Amniotic stem cell (primary cell): ENCODE measurements at regions not wholly inside any gene's neighbourhood (a gene's known extent, or its start where the extent isn't known, plus 50 kb on each side); places are given as distances from the start of the nearest gene placed in this dataset.
"Not testable (repeated sequence)": the region's sequence is repeated elsewhere in the genome, so short reads cannot be mapped to it uniquely, and the experiment has no call there.

Experiments used
- DNase-seq: peaks from one replicate; lab custom pipeline; 2025; lab: John Stamatoyannopoulos, UW

DNA sequence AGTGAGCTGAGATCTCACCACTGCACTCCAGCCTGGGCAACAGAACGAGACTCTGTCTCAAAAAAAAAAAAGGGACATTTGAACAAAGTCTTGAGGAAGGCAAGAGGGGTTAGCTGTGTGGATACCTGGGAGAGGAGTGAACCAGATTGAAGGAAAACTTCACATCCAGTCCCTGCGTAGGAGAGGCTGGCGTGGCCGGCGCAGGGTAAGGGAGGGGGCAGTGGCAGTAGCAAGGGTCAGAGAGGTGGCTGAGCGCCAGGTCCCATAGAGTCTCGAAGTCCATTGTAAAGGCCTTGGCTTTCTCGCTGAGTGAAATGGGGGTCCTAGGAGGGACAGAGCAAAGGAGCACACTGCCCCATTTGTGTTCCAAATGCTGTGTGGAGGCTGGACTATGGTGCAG lies 171.8 kb upstream of the WSCD1 start:
- DNase-seq = no peak

- DNase-seq = no peak
Measured at GRCh38 chr17:5899496-5900195, 170.5 kb upstream of the WSCD1 start.

- no peak for DNase-seq
Measured at GRCh38 chr17:5901731-5902130, 168.4 kb upstream of the WSCD1 start.

DNA sequence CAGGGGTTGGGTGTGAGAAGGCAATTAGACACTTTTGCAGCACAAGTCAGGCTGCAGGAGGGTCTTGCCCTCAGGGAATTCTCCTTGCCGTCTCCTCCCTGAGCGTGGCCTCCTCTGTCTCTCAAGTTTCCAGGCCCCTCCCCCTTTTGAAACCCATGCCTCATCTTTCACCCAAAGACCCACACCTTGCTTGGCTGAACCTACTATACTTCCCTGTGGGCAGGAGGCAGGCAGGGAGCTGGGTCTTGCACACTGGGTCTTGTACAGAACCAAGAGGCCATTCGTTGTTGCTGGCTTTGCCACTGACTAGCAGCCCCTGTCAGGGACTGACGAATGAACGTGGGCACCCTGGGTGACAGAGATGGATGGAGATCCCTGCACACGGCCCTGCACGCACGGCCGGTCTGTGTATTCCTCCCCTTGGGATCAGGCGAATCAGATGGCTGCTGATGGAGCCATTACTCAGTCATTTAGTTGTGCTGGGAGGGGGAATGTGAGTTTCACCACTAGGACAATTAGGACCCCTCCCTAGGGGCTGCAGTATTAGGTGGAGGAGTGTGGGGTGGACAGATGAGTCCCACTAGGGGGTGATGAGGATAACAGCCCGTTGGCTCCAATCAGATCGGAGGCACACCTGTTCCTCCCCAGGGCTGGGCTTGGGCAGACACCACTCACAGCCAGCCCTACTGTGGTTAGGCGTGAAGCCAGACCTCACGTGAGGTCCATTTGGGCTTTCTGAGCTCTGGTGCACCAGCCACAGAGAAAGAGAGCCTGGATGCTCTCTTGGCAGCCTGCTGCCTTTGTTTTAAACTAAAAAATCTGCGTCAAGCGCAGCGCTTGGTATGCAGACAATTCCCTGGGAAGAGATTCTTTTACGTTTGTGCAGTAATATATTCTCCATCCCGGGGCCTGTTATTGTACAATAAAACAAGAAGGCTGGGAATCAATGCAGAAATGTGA lies 167.7 kb upstream of the WSCD1 start:
- DNase-seq = no peak

GRCh38 chr17:5911919-5912318 lies 158.3 kb upstream of the WSCD1 start:
- DNase-seq = no peak

DNA sequence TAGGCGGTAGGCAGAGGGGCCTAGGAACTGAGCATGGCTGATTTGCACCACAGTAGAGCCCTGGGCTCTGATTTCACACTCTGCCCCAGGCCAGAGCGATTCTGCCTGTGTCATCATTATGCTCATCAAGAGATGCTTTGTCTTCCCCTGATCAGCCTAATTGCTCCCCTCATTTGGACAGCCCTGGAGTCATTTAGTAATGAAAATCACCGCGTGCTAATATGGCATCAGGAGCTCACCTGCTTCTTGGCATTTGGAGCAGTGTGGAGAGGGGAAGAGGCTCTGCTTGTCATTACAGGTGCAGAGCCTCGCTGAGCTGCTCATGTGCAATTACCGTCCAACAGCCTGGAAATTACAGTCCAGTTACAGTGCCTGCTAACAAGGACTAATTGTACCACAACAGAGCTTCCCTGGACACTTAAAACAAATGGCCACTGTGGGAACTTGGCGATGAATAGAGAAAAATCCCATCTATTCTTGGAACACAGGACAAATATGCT lies 157.1 kb upstream of the WSCD1 start:
- DNase-seq = no peak

GRCh38 chr17:5913641-5914040 lies 156.5 kb upstream of the WSCD1 start:
- no peak for DNase-seq

- no peak for DNase-seq
Measured at GRCh38 chr17:5915337-5915736, 154.8 kb upstream of the WSCD1 start.

DNA sequence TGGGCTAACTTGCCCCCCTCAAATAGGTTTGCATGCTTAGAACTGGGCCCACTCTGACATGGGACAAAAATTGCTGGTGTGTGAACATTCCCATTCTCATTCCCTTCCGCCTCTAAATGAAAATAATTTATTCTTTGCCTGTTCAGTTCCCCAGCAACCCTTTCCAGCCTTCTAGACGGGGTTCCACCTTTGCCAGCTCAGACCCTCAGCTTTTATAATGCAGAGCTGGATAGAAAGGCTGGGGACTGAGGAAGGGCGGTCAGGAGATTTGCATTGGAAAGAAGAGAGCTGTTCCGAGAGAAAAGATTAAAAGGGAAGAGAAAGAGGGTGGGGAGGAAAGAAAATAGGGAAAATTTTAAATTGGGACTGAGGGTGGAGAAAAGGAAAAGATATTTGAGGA lies 151.1 kb upstream of the WSCD1 start:
- DNase-seq = no peak

GRCh38 chr17:5921512-5922282 lies 148.5 kb upstream of the WSCD1 start:
- no peak for DNase-seq

DNA sequence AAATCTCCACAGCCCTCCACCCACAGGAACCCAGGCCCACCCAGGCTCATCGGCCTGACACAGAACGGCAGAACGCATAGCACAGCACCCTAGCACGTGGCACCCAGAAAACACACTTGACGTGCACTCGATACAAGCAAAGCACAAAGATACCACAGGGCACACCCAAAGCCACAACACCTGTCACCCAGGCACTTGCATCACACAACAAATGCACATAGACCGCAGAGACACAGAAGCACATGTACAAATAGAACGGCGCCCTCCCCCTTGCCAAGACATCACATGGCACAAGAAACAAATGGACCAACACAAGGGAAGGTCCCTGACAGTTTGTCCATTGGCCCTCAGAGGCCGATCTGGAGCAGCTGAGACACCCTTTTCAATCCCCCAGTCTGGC lies 147.7 kb upstream of the WSCD1 start:
- DNase-seq = no peak

GRCh38 chr17:5929721-5930120 lies 140.5 kb upstream of the WSCD1 start:
- DNase-seq = no peak

DNA sequence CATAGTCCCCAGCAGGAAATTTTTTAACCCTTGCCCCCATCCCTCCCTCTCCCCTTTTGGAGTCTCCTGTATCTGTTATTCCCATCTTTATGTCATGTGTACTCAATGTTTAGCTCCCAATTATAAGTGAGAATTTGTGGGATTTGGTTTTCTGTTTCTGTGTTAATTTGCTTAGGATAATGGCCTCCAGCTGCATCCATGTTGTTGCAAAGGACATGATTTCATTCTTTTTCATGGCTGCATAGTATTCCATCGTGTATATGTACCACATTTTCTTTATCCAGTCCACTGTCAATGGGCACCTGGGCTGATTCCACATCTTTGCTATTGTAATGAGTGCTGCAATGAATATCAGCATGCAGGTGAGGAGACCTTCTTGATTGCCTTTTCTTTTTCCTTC lies 139.6 kb upstream of the WSCD1 start:
- not testable (repeated sequence) for DNase-seq

GRCh38 chr17:5931616-5932015 lies 138.6 kb upstream of the WSCD1 start:
- DNase-seq = no peak

DNA sequence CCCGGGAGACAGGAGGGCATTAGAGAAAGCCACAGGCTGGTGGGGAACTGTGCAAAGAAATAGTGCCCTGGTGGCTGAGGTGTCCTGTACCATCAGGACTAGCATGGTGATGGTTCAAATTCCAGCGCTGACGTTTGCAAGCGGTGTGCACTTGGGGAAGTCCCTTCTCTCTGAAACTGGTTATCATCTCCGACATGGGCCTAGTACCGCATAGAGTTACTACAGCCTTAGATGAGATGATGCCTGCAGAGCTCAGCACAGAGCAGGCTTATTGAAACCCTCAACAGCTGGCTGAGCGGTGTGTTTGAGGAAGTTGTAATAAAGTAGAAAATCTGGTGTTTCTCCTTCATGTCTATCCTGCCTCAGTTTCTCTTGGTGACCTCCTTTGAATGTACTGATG lies 136.7 kb upstream of the WSCD1 start:
- DNase-seq = no peak

DNA sequence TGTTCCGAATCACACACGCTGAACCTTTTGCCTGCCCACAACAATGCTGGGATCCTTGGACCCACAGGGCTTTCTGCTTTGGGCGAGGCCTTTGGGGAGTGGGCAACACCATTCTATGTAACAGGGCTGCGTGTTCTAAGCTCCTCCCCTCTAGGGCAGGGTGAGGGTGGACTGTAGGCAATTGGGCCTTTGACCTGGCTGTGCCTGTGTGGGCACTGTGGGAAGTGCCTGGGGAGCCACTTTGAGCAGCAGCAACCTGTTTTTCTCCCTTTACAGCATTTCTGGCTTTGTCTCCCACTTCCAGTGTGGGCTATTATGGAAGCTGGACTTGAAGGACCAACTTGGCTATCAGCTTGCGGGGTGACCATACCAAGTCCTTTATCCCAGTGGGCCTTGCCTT lies 128.9 kb upstream of the WSCD1 start:
- no peak for DNase-seq

DNA sequence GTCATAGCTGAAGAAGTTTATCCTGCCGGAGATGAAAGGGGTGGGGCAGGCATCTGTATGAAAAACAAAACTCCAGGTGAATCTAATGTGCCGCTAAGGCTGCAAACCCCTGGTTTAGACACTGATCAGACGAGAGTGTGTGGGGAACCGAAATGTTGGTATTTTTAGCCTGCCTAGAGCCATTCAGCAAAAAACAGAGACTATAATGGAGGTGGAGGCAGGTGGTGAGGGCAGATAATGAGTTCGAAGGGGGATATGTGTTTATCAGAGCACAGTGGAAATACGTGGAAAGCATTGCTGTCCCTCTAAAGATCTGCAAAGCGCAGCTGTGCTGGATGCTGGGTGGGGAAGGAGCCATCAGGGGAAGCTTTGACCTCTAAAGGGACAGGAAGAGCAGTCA lies 127.5 kb upstream of the WSCD1 start:
- no peak for DNase-seq

- DNase-seq = no peak
Measured at GRCh38 chr17:5943232-5943631, 126.9 kb upstream of the WSCD1 start.

DNA sequence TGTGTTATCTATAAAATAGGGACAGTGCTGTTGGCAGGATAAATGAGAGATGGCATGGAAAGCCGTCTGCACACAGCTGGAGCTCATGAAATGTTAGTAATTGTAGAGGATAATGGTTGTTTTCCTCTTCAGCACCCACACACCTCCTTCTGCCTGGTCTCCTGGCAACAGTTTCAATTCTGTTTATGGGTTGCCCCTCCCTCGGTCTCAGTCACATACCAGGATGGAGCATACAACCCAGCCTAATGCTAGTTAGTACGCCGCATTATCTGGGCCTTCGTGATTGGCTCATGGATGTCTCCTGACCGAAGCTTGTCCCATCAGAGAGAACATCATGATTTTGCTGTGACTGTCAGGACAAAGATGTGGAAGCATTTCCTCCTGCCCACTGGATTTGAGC lies 126.2 kb upstream of the WSCD1 start:
- DNase-seq = no peak

- DNase-seq = no peak
Measured at GRCh38 chr17:5947701-5948180, 122.4 kb upstream of the WSCD1 start.

DNA sequence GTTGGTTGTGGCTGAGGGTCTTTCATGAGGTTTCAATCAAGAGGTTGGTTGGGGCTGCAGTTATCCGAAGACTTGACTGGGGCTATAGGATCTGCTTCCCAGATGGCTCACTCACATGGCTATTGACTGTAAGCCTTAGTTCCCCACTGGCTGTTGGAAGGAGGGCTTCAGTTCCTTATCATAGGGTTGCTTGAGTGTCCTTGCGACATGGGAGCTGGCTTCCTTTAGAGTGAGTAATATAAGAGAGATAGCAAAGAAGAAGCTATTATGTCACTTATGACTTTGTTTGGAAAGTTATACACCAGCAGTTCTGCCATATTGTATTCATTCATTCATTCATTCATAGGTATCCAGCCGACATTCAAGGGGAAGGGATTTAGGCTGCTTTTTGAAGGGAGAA lies 121.4 kb upstream of the WSCD1 start:
- DNase-seq = no peak

DNA sequence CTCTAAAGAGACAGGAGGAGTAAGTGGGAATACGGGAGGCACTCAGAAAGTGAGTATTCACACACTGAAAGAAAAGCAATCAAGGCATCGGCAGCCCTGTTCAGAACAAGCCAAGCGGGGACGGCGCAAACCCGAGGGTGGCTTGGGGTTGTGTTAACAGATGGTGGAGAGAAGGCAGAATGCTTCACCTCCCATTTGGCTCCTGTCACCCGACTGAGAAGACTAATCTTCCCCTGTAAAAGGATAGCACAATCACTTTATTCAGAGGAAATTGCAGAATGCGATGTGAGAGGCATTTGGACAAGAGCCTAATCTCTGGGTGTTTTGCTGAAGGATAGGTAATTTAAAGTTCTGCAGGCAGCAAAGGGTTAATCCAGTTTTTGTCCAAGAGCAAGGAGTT lies 119.3 kb upstream of the WSCD1 start:
- DNase-seq = no peak
